Parathyroid adenoma (tissue), 2 donors: ENCODE measurements at regions not wholly inside any gene's neighbourhood (a gene's known extent, or its start where the extent isn't known, plus 50 kb on each side); places are given as distances from the start of the nearest gene placed in this dataset.
"Not testable (repeated sequence)": the region's sequence is repeated elsewhere in the genome, so short reads cannot be mapped to it uniquely, and the experiment has no call there.

Source experiments
- H2AFZ ChIP-seq: fragments of 300-600 bp; sonication (generic); one replicate; pipeline ENCODE4 v1.7.0; 2017; ENCODE audit warnings: antibody characterized with exemption, mild to moderate bottlenecking
- H3K27ac ChIP-seq: fragments of 300-600 bp; sonication (generic); one replicate; pipeline ENCODE4 v1.7.0; 2017
- H3K27me3 ChIP-seq: fragments of 300-600 bp; sonication (generic); one replicate; pipeline ENCODE4 v1.7.0; 2017; ENCODE audit warnings: low read length; ENCODE audit not compliant: control insufficient read depth, insufficient read depth
- H3K36me3 ChIP-seq: fragments of 300-600 bp; sonication (generic); one replicate; pipeline ENCODE4 v1.7.0; 2017; ENCODE audit warnings: low read length; ENCODE audit not compliant: control insufficient read depth, insufficient read depth
- H3K4me1 ChIP-seq: fragments of 300-600 bp; sonication (generic); one replicate; pipeline ENCODE4 v1.7.0; 2017; ENCODE audit warnings: control low read depth
- H3K4me2 ChIP-seq: fragments of 300-600 bp; sonication (generic); one replicate; pipeline ENCODE4 v1.7.0; 2017; ENCODE audit warnings: low read length
- H3K4me3 ChIP-seq: fragments of 300-600 bp; sonication (generic); one replicate; pipeline ENCODE4 v1.7.0; 2017; ENCODE audit warnings: low read depth, low read length
- H3K79me2 ChIP-seq: fragments of 300-600 bp; sonication (generic); one replicate; pipeline ENCODE4 v1.7.0; 2017; ENCODE audit warnings: control low read depth
- H3K9ac ChIP-seq: fragments of 300-600 bp; sonication (generic); one replicate; pipeline ENCODE4 v1.7.0; 2017; ENCODE audit warnings: mild to moderate bottlenecking
- H3K9me3 ChIP-seq: fragments of 300-600 bp; sonication (generic); one replicate; pipeline ENCODE4 v1.7.0; 2017; ENCODE audit warnings: low read length; ENCODE audit not compliant: control insufficient read depth
- CTCF ChIP-seq: fragments of 300-600 bp; sonication (generic); IDR thresholded peaks from one replicate; pipeline ENCODE4 v1.7.0; 2017; ENCODE audit warnings: antibody characterized with exemption, mild to moderate bottlenecking
- donor health status: primary hyperparathyroidism.

- TF ChIP-seq CTCF = no peak
- Histone ChIP-seq H3K79me2 (no peaks in the 10 kb centered on the region), H3K27me3 (no peaks in the 10 kb centered on the region), H2AFZ (no peak overlapping the region), H3K27ac (no peak overlapping the region), H3K9me3 (no peaks in the 10 kb centered on the region), H3K4me1 (no peaks in the 10 kb centered on the region), H3K9ac (no peak overlapping the region), H3K36me3 (no peaks in the 10 kb centered on the region), H3K4me2 (no peak overlapping the region), H3K4me3 (no peak overlapping the region)
Measured at GRCh38 chr12:18837025-18837424, 99.1 kb downstream of the CAPZA3 start.

GRCh38 chr12:18837505-18837904 is 99.6 kb downstream of the CAPZA3 start:
- H3K36me3 ChIP-seq = no peaks in the 10 kb centered on the region
- H3K79me2 ChIP-seq = no peaks in the 10 kb centered on the region
- no peak overlapping the region for H3K9ac ChIP-seq
- no peak overlapping the region for H3K27ac ChIP-seq
- H2AFZ ChIP-seq = no peak overlapping the region
- TF ChIP-seq CTCF = no peak
- H3K4me3 ChIP-seq = no peak overlapping the region
- no peak overlapping the region for H3K4me2 ChIP-seq
- no peaks in the 10 kb centered on the region for H3K4me1 ChIP-seq
- no peaks in the 10 kb centered on the region for H3K9me3 ChIP-seq
- no peaks in the 10 kb centered on the region for H3K27me3 ChIP-seq

GRCh38 chr12:18840997-18841396 is 103.1 kb downstream of the CAPZA3 start:
- H3K4me1 ChIP-seq, H3K9me3 ChIP-seq, H3K36me3 ChIP-seq, H3K27ac ChIP-seq, H3K79me2 ChIP-seq, H3K27me3 ChIP-seq, H3K4me3 ChIP-seq, H3K9ac ChIP-seq, H2AFZ ChIP-seq, H3K4me2 ChIP-seq: not testable (repeated sequence)

GRCh38 chr12:18849080-18849479 is 111.2 kb downstream of the CAPZA3 start:
- Histone ChIP-seq H3K27ac (no peak overlapping the region), H3K79me2 (no peaks in the 10 kb centered on the region), H3K36me3 (no peaks in the 10 kb centered on the region), H2AFZ (no peak overlapping the region), H3K4me2 (no peak overlapping the region), H3K27me3 (no peaks in the 10 kb centered on the region), H3K9ac (no peak overlapping the region), H3K4me3 (no peak overlapping the region), H3K9me3 (no peaks in the 10 kb centered on the region), H3K4me1 (no peaks in the 10 kb centered on the region)
- TF ChIP-seq CTCF = no peak

GRCh38 chr12:18849761-18850160 is 111.8 kb downstream of the CAPZA3 start:
- no peak for TF ChIP-seq CTCF
- Histone ChIP-seq H3K4me1 (no peaks in the 10 kb centered on the region), H3K4me3 (no peak overlapping the region), H3K4me2 (no peak overlapping the region), H3K9ac (no peak overlapping the region), H3K27me3 (no peaks in the 10 kb centered on the region), H2AFZ (no peak overlapping the region), H3K79me2 (no peaks in the 10 kb centered on the region), H3K9me3 (no peaks in the 10 kb centered on the region), H3K36me3 (no peaks in the 10 kb centered on the region), H3K27ac (no peak overlapping the region)
